ENCODE measurements at regions not wholly inside any gene's neighbourhood (a gene's known extent, or its start where the extent isn't known, plus 50 kb on each side); places are given as distances from the start of the nearest gene placed in this dataset.

DNA sequence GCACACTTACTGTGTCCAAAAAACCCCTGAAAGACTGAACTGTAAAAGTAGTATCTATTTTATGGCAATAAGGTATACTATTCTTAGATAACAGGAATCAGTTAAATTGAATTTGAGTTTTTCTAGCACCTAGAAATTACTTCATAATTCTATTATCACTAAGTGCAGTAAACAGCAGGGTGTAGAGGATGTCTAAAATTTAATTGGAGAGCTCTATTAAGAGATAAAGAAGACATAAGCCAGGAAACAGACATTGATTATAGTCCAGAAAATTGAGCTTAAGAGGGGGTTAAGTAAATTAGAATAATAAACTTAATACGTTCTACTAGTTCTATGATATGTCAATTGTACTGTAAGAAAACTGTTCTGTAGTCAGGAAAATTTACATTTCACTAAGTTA is 403.5 kb upstream of the CBLB start:
- TF ChIP-seq, protein P1, sequence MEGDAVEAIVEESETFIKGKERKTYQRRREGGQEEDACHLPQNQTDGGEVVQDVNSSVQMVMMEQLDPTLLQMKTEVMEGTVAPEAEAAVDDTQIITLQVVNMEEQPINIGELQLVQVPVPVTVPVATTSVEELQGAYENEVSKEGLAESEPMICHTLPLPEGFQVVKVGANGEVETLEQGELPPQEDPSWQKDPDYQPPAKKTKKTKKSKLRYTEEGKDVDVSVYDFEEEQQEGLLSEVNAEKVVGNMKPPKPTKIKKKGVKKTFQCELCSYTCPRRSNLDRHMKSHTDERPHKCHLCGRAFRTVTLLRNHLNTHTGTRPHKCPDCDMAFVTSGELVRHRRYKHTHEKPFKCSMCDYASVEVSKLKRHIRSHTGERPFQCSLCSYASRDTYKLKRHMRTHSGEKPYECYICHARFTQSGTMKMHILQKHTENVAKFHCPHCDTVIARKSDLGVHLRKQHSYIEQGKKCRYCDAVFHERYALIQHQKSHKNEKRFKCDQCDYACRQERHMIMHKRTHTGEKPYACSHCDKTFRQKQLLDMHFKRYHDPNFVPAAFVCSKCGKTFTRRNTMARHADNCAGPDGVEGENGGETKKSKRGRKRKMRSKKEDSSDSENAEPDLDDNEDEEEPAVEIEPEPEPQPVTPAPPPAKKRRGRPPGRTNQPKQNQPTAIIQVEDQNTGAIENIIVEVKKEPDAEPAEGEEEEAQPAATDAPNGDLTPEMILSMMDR (IDR thresholded peaks at IDR 0.05; ENCODE audit: low read length), result no peak
- TF ChIP-seq EZH2 (IDR thresholded peaks at IDR 0.05; ENCODE audit: borderline replicate concordance, low read length), result no peak

Data from OCI-LY1 (cell line).